Keratinocyte (primary cell): ENCODE measurements at regions not wholly inside any gene's neighbourhood (a gene's known extent, or its start where the extent isn't known, plus 50 kb on each side); places are given as distances from the start of the nearest gene placed in this dataset.
"Not testable (repeated sequence)": the region's sequence is repeated elsewhere in the genome, so short reads cannot be mapped to it uniquely, and the experiment has no call there.

Source experiments
- CTCF ChIP-seq, 3 experiments: IDR thresholded peaks in 1 of 3; conservative IDR thresholded peaks in 1 of 3; optimal IDR thresholded peaks in 1 of 3; 2 replicates in 2 of 3; 3 replicates in 1 of 3; pipeline versions ENCODE3 to v1.5.1; 2011; ENCODE audit warnings: low read length in 3 of 3, mild to moderate bottlenecking in 3 of 3, moderate library complexity in 2 of 3, control low read depth in 1 of 3, inconsistent platforms in 1 of 3; ENCODE audit not compliant: insufficient read depth in 2 of 3; ENCODE audit errors: extremely low read depth in 1 of 3
- EZH2 ChIP-seq: IDR thresholded peaks from one replicate; pipeline ENCODE4 v1.6.1; 2012; ENCODE audit warnings: inconsistent platforms, mild to moderate bottlenecking, low read length, moderate library complexity

- not testable (repeated sequence) for TF ChIP-seq CTCF (optimal IDR thresholded peaks at IDR 0.05 in 1 of 3, IDR thresholded peaks at IDR 0.05 in 1 of 3, conservative IDR thresholded peaks at IDR 0.05 in 1 of 3; ENCODE audit: extremely low read depth in 1 of 3, insufficient read depth in 2 of 3, low read length in 3 of 3); EZH2
Observed at GRCh38 chr6:121797598-121797997, 362.2 kb downstream of the GJA1 start.
